Activated effector memory CD4-positive, alpha-beta T cell treated with anti-CD3 and anti-CD28 coated beads, Interleukin-2, amount 50 U/mL, for 16 hours (primary cell): ENCODE measurements at regions not wholly inside any gene's neighbourhood (a gene's known extent, or its start where the extent isn't known, plus 50 kb on each side); places are given as distances from the start of the nearest gene placed in this dataset.
"Not testable (repeated sequence)": the region's sequence is repeated elsewhere in the genome, so short reads cannot be mapped to it uniquely, and the experiment has no call there.

Source experiments
- DNase-seq: peaks from one replicate; pipeline ENCODE4 v3.0.0-alpha.2; 2020

- no peak for DNase-seq
Measured at GRCh38 chr5:82952326-82952725, 124.9 kb downstream of the TMEM167A start.

- not testable (repeated sequence) for DNase-seq
Measured at GRCh38 chr5:82944267-82944666, 132.9 kb downstream of the TMEM167A start.

- DNase-seq = no peak
Measured at GRCh38 chr5:82942083-82942881, 134.9 kb downstream of the TMEM167A start.

- DNase-seq = no peak
Measured at GRCh38 chr5:82938901-82939725, 138.1 kb downstream of the TMEM167A start.

GRCh38 chr5:82932473-82933220, 144.5 kb downstream of the TMEM167A start:
- DNase-seq = not testable (repeated sequence)

- DNase-seq = no peak
Measured at GRCh38 chr5:82931110-82931509, 146.1 kb downstream of the TMEM167A start.

GRCh38 chr5:82925061-82925411, 152.2 kb downstream of the TMEM167A start:
- DNase-seq = no peak

GRCh38 chr5:82924226-82925060, 152.8 kb downstream of the TMEM167A start:
- DNase-seq = no peak

GRCh38 chr5:82922086-82922734, 155.0 kb downstream of the TMEM167A start:
- DNase-seq = no peak

GRCh38 chr5:82918311-82919031, 158.7 kb downstream of the TMEM167A start:
- no peak for DNase-seq

- DNase-seq = no peak
Measured at GRCh38 chr5:82917584-82917983, 159.6 kb downstream of the TMEM167A start.

GRCh38 chr5:82913971-82914370, 163.2 kb downstream of the TMEM167A start:
- DNase-seq = no peak

- no peak for DNase-seq
Measured at GRCh38 chr5:82912462-82912861, 164.7 kb downstream of the TMEM167A start.

GRCh38 chr5:82911910-82912309, 165.3 kb downstream of the TMEM167A start:
- no peak for DNase-seq

- DNase-seq = no peak
Measured at GRCh38 chr5:82910905-82911304, 166.3 kb downstream of the TMEM167A start.

GRCh38 chr5:82910491-82910890, 166.7 kb downstream of the TMEM167A start:
- no peak for DNase-seq

- no peak for DNase-seq
Measured at GRCh38 chr5:82909771-82910170, 167.4 kb downstream of the TMEM167A start.

GRCh38 chr5:82905986-82906385, 171.2 kb downstream of the TMEM167A start:
- DNase-seq = no peak

- DNase-seq = no peak
Measured at GRCh38 chr5:82901281-82901888, 175.8 kb downstream of the TMEM167A start.

GRCh38 chr5:82894716-82895115, 182.5 kb downstream of the TMEM167A start:
- DNase-seq = no peak

- DNase-seq = no peak
Measured at GRCh38 chr5:82889088-82889487, 188.1 kb downstream of the TMEM167A start.
